Common myeloid progenitor, CD34-positive (primary cell): ENCODE measurements at regions not wholly inside any gene's neighbourhood (a gene's known extent, or its start where the extent isn't known, plus 50 kb on each side); places are given as distances from the start of the nearest gene placed in this dataset.

Source experiments
- CTCF ChIA-PET: fragments of 350-600 bp; sonication (Branson Sonifier 250); formaldehyde crosslinking; loops from one replicate; lab custom pipeline; 2021; ENCODE audit warnings: antibody characterized with exemption; lab: Charles Lee
- POLR2A ChIA-PET: fragments of 350-600 bp; sonication (Branson Sonifier 250); formaldehyde crosslinking; loops from one replicate; lab custom pipeline; 2021; ENCODE audit warnings: antibody characterized with exemption; lab: Charles Lee
- DNase-seq, 3 donors: peaks; one replicate each; pipeline versions ENCODE4 v3.0.0 to v3.0.0-alpha.2; 2013
- H3K27ac ChIP-seq, 2 experiments: 1 replicate in 1 of 2; 2 replicates in 1 of 2; pipeline ENCODE4 v1.7.0; 2013; ENCODE audit warnings: inconsistent platforms in 2 of 2, low read length in 2 of 2, mild to moderate bottlenecking in 2 of 2, low read depth in 1 of 2, moderate library complexity in 1 of 2; ENCODE audit not compliant: severe bottlenecking in 2 of 2, insufficient read depth in 1 of 2, poor library complexity in 1 of 2
- H3K27me3 ChIP-seq, 5 experiments: replicated peaks in 2 of 5; 1 replicate in 3 of 5; 2 replicates in 2 of 5; pipeline versions ENCODE4 v1.6.1 to v1.7.0; 2013; ENCODE audit warnings: low read length in 4 of 5, mild to moderate bottlenecking in 2 of 5, moderate library complexity in 2 of 5, inconsistent platforms in 1 of 5; ENCODE audit not compliant: insufficient read depth in 5 of 5, control insufficient read depth in 4 of 5
- H3K36me3 ChIP-seq, 4 experiments: 1 replicate in 2 of 4; 2 replicates in 2 of 4; pipeline versions ENCODE4 v1.6.1 to v1.7.0; 2013; ENCODE audit warnings: low read length in 3 of 4, control low read depth in 1 of 4, mild to moderate bottlenecking in 1 of 4; ENCODE audit not compliant: control insufficient read depth in 4 of 4, insufficient read depth in 4 of 4
- H3K4me1 ChIP-seq, 4 experiments: 1 replicate in 3 of 4; 2 replicates in 1 of 4; pipeline versions ENCODE4 v1.6.1 to v1.7.1; 2013; ENCODE audit warnings: low read length in 3 of 4, mild to moderate bottlenecking in 3 of 4, control low read depth in 1 of 4, inconsistent platforms in 1 of 4, moderate library complexity in 1 of 4; ENCODE audit not compliant: control insufficient read depth in 4 of 4, insufficient read depth in 4 of 4; ENCODE audit errors: control extremely low read depth in 1 of 4
- H3K4me3 ChIP-seq, 7 experiments: 1 replicate in 4 of 7; 2 replicates in 3 of 7; pipeline versions ENCODE4 v1.5.1 to v1.7.0; 2013; ENCODE audit warnings: mild to moderate bottlenecking in 7 of 7, low read length in 6 of 7, moderate library complexity in 6 of 7, inconsistent platforms in 2 of 7, low read depth in 2 of 7, control low read depth in 1 of 7; ENCODE audit not compliant: insufficient read depth in 4 of 7, control insufficient read depth in 1 of 7; ENCODE audit errors: extremely low read depth in 1 of 7
- H3K9me3 ChIP-seq, 5 experiments: 1 replicate in 4 of 5; 2 replicates in 1 of 5; pipeline versions ENCODE4 v1.6.1 to v1.7.1; 2013; ENCODE audit warnings: low read length in 4 of 5, mild to moderate bottlenecking in 2 of 5, inconsistent platforms in 1 of 5, low read depth in 1 of 5, moderate library complexity in 1 of 5; ENCODE audit not compliant: control insufficient read depth in 4 of 5, insufficient read depth in 2 of 5; ENCODE audit errors: control extremely low read depth in 1 of 5
- WGBS: methylation state at CpG from one replicate; pipeline ENCODE4 v1.1.5; 2013; ENCODE audit not compliant: insufficient coverage; 5-methylcytosine and 5-hydroxymethylcytosine counted together

- Histone ChIP-seq H3K27me3 (no peaks in the 10 kb centered on the region), H3K4me3 (no peak overlapping the region), H3K36me3 (no peaks in the 10 kb centered on the region), H3K4me1 (peaks cover 0 to 3% (median 0%) of the 10 kb centered on the region in 4 experiments), H3K27ac (no peak overlapping the region), H3K9me3 (no peaks in the 10 kb centered on the region)
- DNase-seq = no peak
- 100% methylated on average over 1 of the region's 2 CpGs for WGBS
- POLR2A ChIA-PET = no interaction called here
- CTCF ChIA-PET = interaction anchor here (0.9 to 1.2 kb wide), 2 partner anchors 9 to 21 kb away, joined by 3 read pairs; no protein-coding TSS in a partner anchor
Observed at GRCh38 chr11:19651028-19651427, 61.6 kb upstream of the NAV2 start.

GRCh38 chr11:19650467-19650866, 62.2 kb upstream of the NAV2 start:
- ChIA-PET POLR2A (no interaction called here), CTCF (interaction anchor here (0.9 to 1.2 kb wide), 2 partner anchors 8 to 21 kb away, joined by 3 read pairs; no protein-coding TSS in a partner anchor)
- Histone ChIP-seq H3K36me3 (no peaks in the 10 kb centered on the region), H3K27ac (no peak overlapping the region), H3K9me3 (no peaks in the 10 kb centered on the region), H3K4me3 (no peak overlapping the region), H3K4me1 (peaks cover 0 to 3% (median 0%) of the 10 kb centered on the region in 4 experiments), H3K27me3 (no peaks in the 10 kb centered on the region)
- 100% methylated on average over 1 of the region's 3 CpGs for WGBS
- no peak for DNase-seq

GRCh38 chr11:19649751-19650150, 62.9 kb upstream of the NAV2 start:
- peaks cover 0 to 3% (median 0%) of the 10 kb centered on the region in 4 experiments for H3K4me1 ChIP-seq
- no peak overlapping the region for H3K4me3 ChIP-seq
- DNase-seq = no peak
- 94% methylated on average over 3 of the region's 4 CpGs for WGBS
- ChIA-PET POLR2A (no interaction called here), CTCF (interaction anchor here (0.9 kb wide), 1 partner anchor 22 kb away, joined by 3 read pairs; no protein-coding TSS in a partner anchor)
- no peaks in the 10 kb centered on the region for H3K27me3 ChIP-seq
- no peak overlapping the region for H3K27ac ChIP-seq
- H3K36me3 ChIP-seq = no peaks in the 10 kb centered on the region
- no peaks in the 10 kb centered on the region for H3K9me3 ChIP-seq

GRCh38 chr11:19648321-19648720, 64.3 kb upstream of the NAV2 start:
- Histone ChIP-seq H3K27me3 (no peaks in the 10 kb centered on the region), H3K36me3 (no peaks in the 10 kb centered on the region), H3K4me3 (no peak overlapping the region), H3K27ac (no peak overlapping the region), H3K4me1 (peaks cover 0 to 3% (median 0%) of the 10 kb centered on the region in 4 experiments), H3K9me3 (no peaks in the 10 kb centered on the region)
- ChIA-PET CTCF (interaction anchor here (1.1 to 1.4 kb wide), 2 partner anchors 16 to 22 kb away, joined by 3 to 5 read pairs; no protein-coding TSS in a partner anchor), POLR2A (no interaction called here)
- no peak for DNase-seq
- WGBS = 100% methylated on average over 1 of the region's 3 CpGs

GRCh38 chr11:19647816-19648215, 64.8 kb upstream of the NAV2 start:
- no CpG with 5 or more reads among the region's 3 CpGs for WGBS
- POLR2A ChIA-PET = no interaction called here
- no peak for DNase-seq
- Histone ChIP-seq H3K36me3 (no peaks in the 10 kb centered on the region), H3K4me3 (no peak overlapping the region), H3K4me1 (peaks cover 0 to 3% (median 0%) of the 10 kb centered on the region in 4 experiments), H3K27ac (no peak overlapping the region), H3K27me3 (no peaks in the 10 kb centered on the region), H3K9me3 (no peaks in the 10 kb centered on the region)
- CTCF ChIA-PET = interaction anchor here (0.9 to 1.5 kb wide), 4 partner anchors 8 to 23 kb away, joined by 3 to 5 read pairs (median 4); no protein-coding TSS in a partner anchor

GRCh38 chr11:19646921-19647320, 65.7 kb upstream of the NAV2 start:
- 7% methylated on average over 2 of the region's 3 CpGs for WGBS
- Histone ChIP-seq H3K4me1 (peaks cover 0 to 3% (median 0%) of the 10 kb centered on the region in 4 experiments), H3K9me3 (no peaks in the 10 kb centered on the region), H3K36me3 (no peaks in the 10 kb centered on the region), H3K4me3 (no peak overlapping the region), H3K27ac (no peak overlapping the region), H3K27me3 (no peaks in the 10 kb centered on the region)
- POLR2A ChIA-PET = no interaction called here
- CTCF ChIA-PET = interaction anchor here (0.9 to 1.5 kb wide), 3 partner anchors 8 to 10 kb away, joined by 3 to 4 read pairs (median 4); no protein-coding TSS in a partner anchor
- DNase-seq = peak in 2 of 3 donors; percentile 7 to 11

- H3K4me1 ChIP-seq = peaks cover 0 to 3% (median 0%) of the 10 kb centered on the region in 4 experiments
- POLR2A ChIA-PET = no interaction called here
- no peak overlapping the region for H3K27ac ChIP-seq
- no peak overlapping the region for H3K4me3 ChIP-seq
- CTCF ChIA-PET = interaction anchor here (1.4 kb wide), 1 partner anchor 10 kb away, joined by 4 read pairs; no protein-coding TSS in a partner anchor
- no peaks in the 10 kb centered on the region for H3K27me3 ChIP-seq
- DNase-seq = peak in 1 of 3 donors; percentile 15
- no CpG with 5 or more reads among the region's 1 CpG for WGBS
- H3K9me3 ChIP-seq = no peaks in the 10 kb centered on the region
- no peaks in the 10 kb centered on the region for H3K36me3 ChIP-seq
Observed at GRCh38 chr11:19646308-19646707, 66.3 kb upstream of the NAV2 start.
